ENCODE measurements at regions not wholly inside any gene's neighbourhood (a gene's known extent, or its start where the extent isn't known, plus 50 kb on each side); places are given as distances from the start of the nearest gene placed in this dataset.

GRCh38 chr9:13001989-13002580, 227.3 kb downstream of the LURAP1L start:
- Histone ChIP-seq H3K9me3 (ENCODE audit: low read depth, low read length) (no peaks in the 10 kb centered on the region), H3K27me3 (ENCODE audit: insufficient read depth, low read length) (no peaks in the 10 kb centered on the region), H3K79me2 (ENCODE audit: insufficient read depth, low read length) (no peaks in the 10 kb centered on the region), H3K36me3 (ENCODE audit: insufficient read depth, low read length) (no peaks in the 10 kb centered on the region), H2AFZ (ENCODE audit: low read length) (peak overlapping the region; percentile 60), H3K4me3 (ENCODE audit: insufficient read depth, low read length) (peak overlapping the region; percentile 36), H3K27ac (ENCODE audit: low read depth, low read length) (no peak overlapping the region), H3K4me2 (ENCODE audit: insufficient read depth, low read length) (peak overlapping the region; percentile 52), H3K4me1 (ENCODE audit: insufficient read depth, low read length) (no peaks in the 10 kb centered on the region), H4K20me1 (ENCODE audit: insufficient read depth, low read length) (no peaks in the 10 kb centered on the region)
- TF ChIP-seq CTCF (IDR thresholded peaks at IDR 0.05; ENCODE audit: extremely low read depth, low read depth, low read length) = no peak
- no peak for DNase-seq (ENCODE audit: insufficient read length, low spot score, missing footprints)

GRCh38 chr9:13002740-13003139, 227.9 kb downstream of the LURAP1L start:
- H3K27me3 ChIP-seq (ENCODE audit: insufficient read depth, low read length) = no peaks in the 10 kb centered on the region
- H3K27ac ChIP-seq (ENCODE audit: low read depth, low read length) = no peak overlapping the region
- no peak overlapping the region for H3K4me3 ChIP-seq (ENCODE audit: insufficient read depth, low read length)
- no peaks in the 10 kb centered on the region for H4K20me1 ChIP-seq (ENCODE audit: insufficient read depth, low read length)
- no peaks in the 10 kb centered on the region for H3K9me3 ChIP-seq (ENCODE audit: low read depth, low read length)
- TF ChIP-seq CTCF (IDR thresholded peaks at IDR 0.05; ENCODE audit: extremely low read depth, low read depth, low read length) = no peak
- H3K79me2 ChIP-seq (ENCODE audit: insufficient read depth, low read length) = no peaks in the 10 kb centered on the region
- H3K36me3 ChIP-seq (ENCODE audit: insufficient read depth, low read length) = no peaks in the 10 kb centered on the region
- DNase-seq (ENCODE audit: insufficient read length, low spot score, missing footprints) = no peak
- no peak overlapping the region for H3K4me2 ChIP-seq (ENCODE audit: insufficient read depth, low read length)
- no peak overlapping the region for H2AFZ ChIP-seq (ENCODE audit: low read length)
- no peaks in the 10 kb centered on the region for H3K4me1 ChIP-seq (ENCODE audit: insufficient read depth, low read length)

GRCh38 chr9:13009871-13010270, 235.1 kb downstream of the LURAP1L start:
- no peak overlapping the region for H3K4me3 ChIP-seq (ENCODE audit: insufficient read depth, low read length)
- H3K79me2 ChIP-seq (ENCODE audit: insufficient read depth, low read length) = no peaks in the 10 kb centered on the region
- no peak overlapping the region for H3K4me2 ChIP-seq (ENCODE audit: insufficient read depth, low read length)
- H3K9me3 ChIP-seq (ENCODE audit: low read depth, low read length) = no peaks in the 10 kb centered on the region
- no peaks in the 10 kb centered on the region for H3K36me3 ChIP-seq (ENCODE audit: insufficient read depth, low read length)
- H3K27ac ChIP-seq (ENCODE audit: low read depth, low read length) = no peak overlapping the region
- H3K27me3 ChIP-seq (ENCODE audit: insufficient read depth, low read length) = no peaks in the 10 kb centered on the region
- H2AFZ ChIP-seq (ENCODE audit: low read length) = no peak overlapping the region
- peaks cover 6% of the 10 kb centered on the region for H3K4me1 ChIP-seq (ENCODE audit: insufficient read depth, low read length)
- no peaks in the 10 kb centered on the region for H4K20me1 ChIP-seq (ENCODE audit: insufficient read depth, low read length)
- TF ChIP-seq CTCF (IDR thresholded peaks at IDR 0.05; ENCODE audit: extremely low read depth, low read depth, low read length) = no peak
- no peak for DNase-seq (ENCODE audit: insufficient read length, low spot score, missing footprints)

- H2AFZ ChIP-seq (ENCODE audit: low read length) = peak overlapping the region; percentile 25
- no peak overlapping the region for H3K27ac ChIP-seq (ENCODE audit: low read depth, low read length)
Observed at GRCh38 chr9:13013991-13014883, 239.4 kb downstream of the LURAP1L start.

More at GRCh38 chr9:13013991-13014883, 239.4 kb downstream of the LURAP1L start:
- Histone ChIP-seq H3K79me2 (ENCODE audit: insufficient read depth, low read length) (no peaks in the 10 kb centered on the region), H3K9me3 (ENCODE audit: low read depth, low read length) (no peaks in the 10 kb centered on the region), H3K4me1 (ENCODE audit: insufficient read depth, low read length) (peaks cover 6% of the 10 kb centered on the region), H4K20me1 (ENCODE audit: insufficient read depth, low read length) (no peaks in the 10 kb centered on the region), H3K4me3 (ENCODE audit: insufficient read depth, low read length) (no peak overlapping the region), H3K36me3 (ENCODE audit: insufficient read depth, low read length) (no peaks in the 10 kb centered on the region), H3K4me2 (ENCODE audit: insufficient read depth, low read length) (no peak overlapping the region), H3K27me3 (ENCODE audit: insufficient read depth, low read length) (no peaks in the 10 kb centered on the region)
- no peak for DNase-seq (ENCODE audit: insufficient read length, low spot score, missing footprints)
- no peak for TF ChIP-seq CTCF (IDR thresholded peaks at IDR 0.05; ENCODE audit: extremely low read depth, low read depth, low read length)

All from osteoblast (primary cell).